ENCODE measurements at regions not wholly inside any gene's neighbourhood (a gene's known extent, or its start where the extent isn't known, plus 50 kb on each side); places are given as distances from the start of the nearest gene placed in this dataset.

DNA sequence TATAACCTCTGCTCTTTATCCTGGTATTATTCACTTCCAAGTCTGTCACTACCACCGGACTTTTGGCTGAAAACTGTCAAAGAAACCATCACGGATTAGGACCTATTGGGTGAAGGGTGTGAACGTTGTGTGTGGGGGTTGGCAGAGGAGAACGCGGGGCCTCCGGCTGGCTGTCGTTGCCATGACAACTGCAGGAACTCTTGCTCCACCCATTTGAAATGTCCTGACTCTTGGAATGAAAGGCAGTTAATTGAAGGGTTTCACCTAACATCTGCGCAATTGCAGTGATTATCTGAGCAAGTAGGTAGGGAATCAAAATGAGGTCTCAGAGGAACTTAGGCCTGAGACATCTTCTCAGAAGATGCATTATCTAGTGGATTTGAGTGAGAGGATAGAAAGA, 60.9 kb upstream of the CLMP start:
- TF ChIP-seq, protein P1, sequence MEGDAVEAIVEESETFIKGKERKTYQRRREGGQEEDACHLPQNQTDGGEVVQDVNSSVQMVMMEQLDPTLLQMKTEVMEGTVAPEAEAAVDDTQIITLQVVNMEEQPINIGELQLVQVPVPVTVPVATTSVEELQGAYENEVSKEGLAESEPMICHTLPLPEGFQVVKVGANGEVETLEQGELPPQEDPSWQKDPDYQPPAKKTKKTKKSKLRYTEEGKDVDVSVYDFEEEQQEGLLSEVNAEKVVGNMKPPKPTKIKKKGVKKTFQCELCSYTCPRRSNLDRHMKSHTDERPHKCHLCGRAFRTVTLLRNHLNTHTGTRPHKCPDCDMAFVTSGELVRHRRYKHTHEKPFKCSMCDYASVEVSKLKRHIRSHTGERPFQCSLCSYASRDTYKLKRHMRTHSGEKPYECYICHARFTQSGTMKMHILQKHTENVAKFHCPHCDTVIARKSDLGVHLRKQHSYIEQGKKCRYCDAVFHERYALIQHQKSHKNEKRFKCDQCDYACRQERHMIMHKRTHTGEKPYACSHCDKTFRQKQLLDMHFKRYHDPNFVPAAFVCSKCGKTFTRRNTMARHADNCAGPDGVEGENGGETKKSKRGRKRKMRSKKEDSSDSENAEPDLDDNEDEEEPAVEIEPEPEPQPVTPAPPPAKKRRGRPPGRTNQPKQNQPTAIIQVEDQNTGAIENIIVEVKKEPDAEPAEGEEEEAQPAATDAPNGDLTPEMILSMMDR (IDR thresholded peaks at IDR 0.05; ENCODE audit: low read depth, low read length, missing control alignments), result no peak
- in situ Hi-C loops (cut with HindIII; ENCODE audit: low sequenced_read_pairs), result no loop called here
- no peak for DNase-seq (ENCODE audit: low read depth)

DNA sequence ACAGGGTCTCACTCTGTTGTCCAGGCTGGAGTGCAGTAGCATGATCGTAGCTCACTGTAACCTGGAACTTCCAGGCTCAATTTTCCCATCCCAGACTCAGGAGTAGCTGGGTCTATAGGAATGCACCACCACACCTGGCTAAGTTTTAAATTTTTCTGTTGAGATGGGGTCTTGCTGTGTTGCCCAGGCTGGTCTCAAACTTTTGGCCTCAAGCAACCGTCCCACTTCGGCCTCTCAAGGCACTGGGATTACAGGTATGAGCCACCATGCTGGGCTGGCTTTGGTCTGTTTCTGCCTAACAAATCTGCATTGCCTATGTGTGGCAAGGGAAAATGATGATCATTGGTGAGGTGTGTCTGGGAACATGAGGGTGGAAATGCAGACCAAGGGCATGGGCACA, 59.3 kb upstream of the CLMP start:
- DNase-seq (ENCODE audit: low read depth), result no peak
- no peak overlapping the region for H3K4me3 ChIP-seq (ENCODE audit: low read depth, low read length)
- in situ Hi-C loops (cut with HindIII; ENCODE audit: low sequenced_read_pairs), result no loop called here
- TF ChIP-seq, protein P1 (IDR thresholded peaks at IDR 0.05; ENCODE audit: low read depth, low read length, missing control alignments), result no peak

More for the DNA sequence above, 60.9 kb upstream of the CLMP start:
- no peak overlapping the region for H3K4me3 ChIP-seq (ENCODE audit: low read depth, low read length)

DNA sequence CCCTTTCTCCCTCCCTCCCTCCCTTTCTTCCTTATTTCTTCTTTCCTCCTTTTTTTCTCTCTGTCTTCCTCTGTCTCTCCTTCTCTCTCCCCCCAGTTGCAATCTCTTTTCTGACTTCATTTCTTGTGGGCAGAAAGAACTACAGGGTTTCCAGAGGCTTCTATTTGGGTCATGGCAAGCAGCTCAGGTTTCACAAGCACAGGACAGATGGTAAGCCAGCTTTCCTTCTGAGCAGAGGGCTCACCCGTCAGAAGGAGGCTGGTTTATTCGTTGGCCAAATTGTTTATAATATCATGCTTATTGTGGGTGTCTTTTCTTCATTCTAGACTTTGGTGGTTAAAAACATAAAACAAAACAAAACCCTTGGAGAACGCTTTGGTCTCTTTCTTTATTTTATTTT, 58.9 kb upstream of the CLMP start:
- in situ Hi-C loops (cut with HindIII; ENCODE audit: low sequenced_read_pairs), result no loop called here
- DNase-seq (ENCODE audit: low read depth), result no peak
- no peak overlapping the region for H3K4me3 ChIP-seq (ENCODE audit: low read depth, low read length)
- TF ChIP-seq, protein P1 (IDR thresholded peaks at IDR 0.05; ENCODE audit: low read depth, low read length, missing control alignments), result no peak

DNA sequence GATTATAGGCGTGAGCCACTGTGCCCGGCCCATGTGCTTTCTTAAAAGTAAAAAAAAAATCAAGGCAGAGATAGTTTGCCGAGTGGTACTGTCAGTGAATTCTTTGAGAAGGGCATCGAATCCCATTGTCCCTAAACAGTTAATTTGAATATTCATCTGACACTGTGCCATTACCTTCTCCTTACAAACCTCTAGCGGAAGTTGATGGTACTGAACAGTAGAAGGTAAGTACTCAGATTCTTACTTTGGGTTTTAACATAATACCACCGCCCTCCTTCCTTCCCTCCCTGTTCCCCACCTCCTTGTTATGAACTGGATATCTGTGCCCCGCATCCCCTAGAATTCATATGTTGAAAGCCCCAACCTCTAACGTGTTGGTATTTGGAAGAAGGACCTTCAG, 58.2 kb upstream of the CLMP start:
- in situ Hi-C loops (cut with HindIII; ENCODE audit: low sequenced_read_pairs), result no loop called here
- TF ChIP-seq, protein P1 (IDR thresholded peaks at IDR 0.05; ENCODE audit: low read depth, low read length, missing control alignments), result no peak
- H3K4me3 ChIP-seq (ENCODE audit: low read depth, low read length), result no peak overlapping the region
- DNase-seq (ENCODE audit: low read depth), result no peak

DNA sequence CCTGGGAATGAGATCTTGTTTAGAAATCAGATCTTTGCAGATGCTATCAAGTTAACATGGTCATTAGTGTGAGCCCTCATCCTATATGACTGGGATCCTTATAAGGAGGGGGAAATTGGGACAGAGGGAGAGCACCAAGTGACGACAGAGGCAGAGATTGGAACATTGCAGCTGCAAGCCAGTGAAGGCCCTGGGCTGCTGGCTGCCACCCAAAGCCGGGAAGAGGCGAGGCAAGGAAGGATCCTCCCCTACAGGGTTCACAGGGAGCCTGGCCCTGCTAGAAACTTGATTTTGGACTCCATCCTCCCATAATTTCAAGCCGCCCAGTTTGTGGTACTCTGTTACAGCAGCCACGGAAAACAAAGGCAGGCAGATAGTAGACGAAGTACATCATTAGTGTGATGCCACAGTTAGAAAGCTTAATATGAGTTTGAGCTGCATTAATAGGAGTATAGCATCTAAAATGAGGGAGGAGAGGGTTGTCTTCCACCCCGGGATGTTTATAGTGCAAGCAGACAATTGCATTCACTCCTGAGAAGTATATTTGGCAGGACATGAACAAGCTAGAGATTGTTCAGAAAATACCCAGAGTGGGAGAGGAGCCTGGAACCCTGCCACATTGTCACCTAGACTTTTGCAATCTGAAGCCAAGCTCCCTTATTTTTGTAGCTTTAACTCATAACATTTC, 56.8 kb upstream of the CLMP start:
- no peak for DNase-seq (ENCODE audit: low read depth)
- in situ Hi-C loops (cut with HindIII; ENCODE audit: low sequenced_read_pairs), result no loop called here
- H3K4me3 ChIP-seq (ENCODE audit: low read depth, low read length), result no peak overlapping the region
- TF ChIP-seq, protein P1 (IDR thresholded peaks at IDR 0.05; ENCODE audit: low read depth, low read length, missing control alignments), result no peak

DNA sequence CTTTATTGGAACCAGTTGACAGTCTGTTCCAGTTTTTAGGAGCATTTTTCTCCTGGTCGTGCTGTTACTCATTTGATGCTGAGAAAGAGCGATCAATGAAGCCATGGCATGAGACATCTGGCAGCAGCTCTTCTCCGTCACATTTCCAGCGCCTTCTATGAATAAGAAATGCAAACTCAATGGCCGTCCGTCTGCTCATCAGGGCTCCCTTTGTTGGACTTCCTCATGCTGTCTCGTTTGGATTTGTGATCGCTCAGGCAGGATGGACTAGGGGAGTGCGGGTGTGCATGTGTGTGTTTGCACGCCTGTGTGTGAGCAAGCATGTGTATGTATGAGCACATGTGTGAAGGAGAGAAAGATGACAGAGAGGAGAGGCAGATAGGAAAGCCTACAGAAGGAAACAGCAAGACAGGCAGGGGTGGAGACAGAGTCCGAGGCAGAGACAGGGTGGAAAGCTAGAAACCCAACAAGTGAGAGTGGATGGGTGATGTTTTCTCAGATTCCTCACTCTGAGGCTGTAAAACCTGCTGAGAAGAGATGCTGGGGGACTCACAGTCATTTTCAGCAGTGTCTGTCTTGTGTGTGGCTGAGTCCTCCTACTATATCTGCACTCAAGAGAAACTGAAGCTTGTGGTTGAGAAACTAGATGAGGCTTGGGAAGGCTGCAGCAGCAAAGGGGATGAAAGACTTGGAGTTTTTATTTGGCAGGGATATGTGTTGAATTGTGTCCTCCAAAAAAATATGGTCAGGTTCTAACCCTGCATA, 56.0 kb upstream of the CLMP start:
- no peak for DNase-seq (ENCODE audit: low read depth)
- TF ChIP-seq, protein P1 (IDR thresholded peaks at IDR 0.05; ENCODE audit: low read depth, low read length, missing control alignments), result no peak
- in situ Hi-C loops (cut with HindIII; ENCODE audit: low sequenced_read_pairs), result no loop called here
- no peak overlapping the region for H3K4me3 ChIP-seq (ENCODE audit: low read depth, low read length)

Measured in astrocyte of the cerebellum (primary cell).